Lower leg skin (tissue), 4 donors: ENCODE measurements at regions not wholly inside any gene's neighbourhood (a gene's known extent, or its start where the extent isn't known, plus 50 kb on each side); places are given as distances from the start of the nearest gene placed in this dataset.

ENCODE experiments used
- DNase-seq, 2 donors: peaks; one replicate each; pipeline ENCODE4 v3.0.0-alpha.2; 2019; ENCODE audit warnings: low spot score in 2 of 2
- H3K4me3 ChIP-seq: fragments of 200-600 bp; sonication (generic); 2 replicates; pipeline ENCODE4 v1.5.1; 2017; ENCODE audit warnings: mild to moderate bottlenecking, low read depth; ENCODE audit not compliant: poor library complexity, severe bottlenecking
- CTCF ChIP-seq, 3 donors: fragments of 450-650 bp; IDR thresholded peaks; one replicate each; pipeline ENCODE4 v1.5.1; 2016; ENCODE audit warnings: antibody characterized with exemption in 3 of 3, mild to moderate bottlenecking in 3 of 3, moderate library complexity in 2 of 3
- POLR2A ChIP-seq, 2 donors: fragments of 450-650 bp; IDR thresholded peaks; one replicate each; pipeline ENCODE4 v1.6.1; 2016 to 2017; ENCODE audit warnings: antibody characterized with exemption in 2 of 2, mild to moderate bottlenecking in 1 of 2, moderate library complexity in 1 of 2
- WGBS, 2 donors: methylation state at CpG; one replicate each; pipeline ENCODE4 v1.1.5; 2018; 5-methylcytosine and 5-hydroxymethylcytosine counted together
- intact Hi-C: fragments of 100-400 bp; cut with DNase I; formaldehyde crosslinking; loops from one replicate; pipeline ENCODE4 v1.15.0; 2023; ENCODE audit warnings: low total_unique reads

GRCh38 chr16:62404842-62405611, 368.8 kb upstream of the CDH8 start:
- WGBS, 2 donors: 38 to 42% methylated on average over 1 of the region's 1 CpG
- no peak overlapping the region for H3K4me3 ChIP-seq
- intact Hi-C loops: no loop called here
- no peak for DNase-seq
- TF ChIP-seq POLR2A (IDR thresholded peaks at IDR 0.05) (no peak), CTCF (IDR thresholded peaks at IDR 0.05) (no peak)

DNA sequence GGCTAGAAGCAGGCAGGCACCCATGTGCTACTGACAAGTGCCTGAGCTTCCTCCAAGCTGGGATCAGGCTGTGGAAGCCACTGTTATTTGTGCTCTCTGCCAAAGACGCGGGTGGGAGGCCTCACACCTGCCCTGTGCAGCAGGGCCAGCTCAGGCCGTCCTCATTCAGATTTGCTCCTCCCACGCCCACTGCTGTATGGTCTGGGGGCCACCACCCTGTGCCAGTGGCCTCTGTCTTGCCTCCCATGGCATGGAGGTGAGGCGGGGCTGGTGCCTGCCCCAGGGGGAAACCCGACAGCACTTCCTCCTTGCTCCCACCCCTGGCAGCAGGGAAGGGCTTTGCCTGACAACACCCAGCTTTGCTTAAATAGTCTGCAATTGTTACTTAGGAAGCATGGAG, 356.5 kb upstream of the CDH8 start:
- DNase-seq: no peak
- no peak overlapping the region for H3K4me3 ChIP-seq
- intact Hi-C loops: no loop called here
- 80 to 88% methylated on average over 5 to 6 of the region's 6 CpGs for WGBS, 2 donors
- TF ChIP-seq CTCF (IDR thresholded peaks at IDR 0.05) (no peak), POLR2A (IDR thresholded peaks at IDR 0.05) (no peak)

GRCh38 chr16:62391940-62392339, 355.7 kb upstream of the CDH8 start:
- no peak for DNase-seq
- intact Hi-C loops: no loop called here
- TF ChIP-seq POLR2A (IDR thresholded peaks at IDR 0.05) (no peak), CTCF (IDR thresholded peaks at IDR 0.05) (no peak)
- WGBS, 2 donors: 90 to 93% methylated on average over 8 of the region's 8 CpGs
- H3K4me3 ChIP-seq: no peak overlapping the region

DNA sequence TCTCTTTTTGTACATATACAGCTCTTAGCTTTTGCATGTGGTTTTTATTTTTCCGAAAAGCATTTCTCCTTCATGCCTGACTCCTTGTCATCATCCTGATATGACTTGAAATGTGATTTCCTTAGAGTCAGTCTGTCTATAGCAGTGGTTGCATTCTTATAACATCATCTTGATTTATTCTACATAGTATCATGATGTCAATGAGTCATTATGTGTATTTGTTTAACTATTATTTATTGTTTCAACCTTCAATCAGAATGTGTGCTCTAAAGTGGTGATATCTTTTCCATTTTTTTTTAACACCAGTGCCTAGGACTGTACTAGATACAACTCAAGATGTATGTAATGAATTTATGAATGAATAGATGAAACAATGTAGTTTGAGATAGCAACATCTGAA, 354.9 kb upstream of the CDH8 start:
- no peak for DNase-seq
- intact Hi-C loops: no loop called here
- no peak overlapping the region for H3K4me3 ChIP-seq
- TF ChIP-seq POLR2A (IDR thresholded peaks at IDR 0.05) (no peak), CTCF (IDR thresholded peaks at IDR 0.05) (no peak)
- 65 to 81% methylated on average over 1 of the region's 1 CpG for WGBS, 2 donors

DNA sequence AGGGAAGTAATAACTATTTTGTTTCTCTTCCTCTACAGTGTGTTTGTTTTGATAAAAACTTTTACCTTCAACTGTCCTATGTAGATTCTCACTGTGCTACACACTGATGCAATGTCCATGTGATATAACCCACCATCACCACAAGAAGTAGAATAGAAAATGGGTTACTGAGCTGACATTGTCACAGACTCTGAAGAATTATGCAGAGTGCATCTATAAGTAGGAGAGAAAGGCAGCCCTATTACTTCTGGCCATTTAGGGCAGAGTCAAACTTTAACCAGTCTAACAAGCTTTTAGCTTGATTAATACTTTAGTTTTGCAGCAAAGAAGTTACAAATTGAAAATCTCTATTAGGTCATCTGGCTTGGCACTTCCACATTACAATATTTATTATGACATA, 354.0 kb upstream of the CDH8 start:
- intact Hi-C loops: no loop called here
- DNase-seq: no peak
- TF ChIP-seq CTCF (IDR thresholded peaks at IDR 0.05) (no peak), POLR2A (IDR thresholded peaks at IDR 0.05) (no peak)
- no peak overlapping the region for H3K4me3 ChIP-seq

DNA sequence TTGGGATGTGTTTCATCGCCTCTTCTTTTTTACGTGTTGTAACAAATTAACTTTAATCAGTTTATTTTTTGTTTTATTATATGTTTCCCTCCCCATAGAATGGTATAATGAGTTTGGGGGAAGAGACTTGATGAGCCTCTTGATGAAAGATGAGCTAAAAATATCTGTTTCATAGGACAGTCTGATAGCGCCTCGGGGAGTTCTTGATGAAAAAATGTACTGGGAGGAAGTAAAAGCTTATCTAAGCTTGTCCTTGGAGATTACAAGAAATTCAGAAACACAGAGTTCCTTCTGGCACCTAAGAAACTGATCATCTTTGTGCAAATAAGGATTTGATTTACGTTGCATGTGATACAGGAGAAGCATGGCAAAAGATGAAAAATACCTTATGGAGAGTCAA, 350.2 kb upstream of the CDH8 start:
- no peak for DNase-seq
- TF ChIP-seq CTCF (IDR thresholded peaks at IDR 0.05) (no peak), POLR2A (IDR thresholded peaks at IDR 0.05) (no peak)
- H3K4me3 ChIP-seq: no peak overlapping the region
- 39 to 45% methylated on average over 5 of the region's 5 CpGs for WGBS, 2 donors
- intact Hi-C loops: no loop called here
